HCT116 (cell line): ENCODE measurements at regions not wholly inside any gene's neighbourhood (a gene's known extent, or its start where the extent isn't known, plus 50 kb on each side); places are given as distances from the start of the nearest gene placed in this dataset.

Experiments used
- ATAC-seq: fragments of 200-7000 bp; cut with Tn5 transposase; 2 replicates; pipeline ENCODE4 v1.9.1; 2020; ENCODE audit warnings: mild to moderate bottlenecking, moderate library complexity
- BruUV-seq: library from RNA; stranded (reverse); fragments of 400-500 nt; replicated peaks from 2 replicates; lab custom pipeline; 2021; lab: Mats Ljungman, UMichigan
- CTCF ChIA-PET: fragments of 300-600 bp; sonication (Branson Sonifier 250); formaldehyde crosslinking; loops from one replicate; lab custom pipeline; 2021; ENCODE audit warnings: antibody characterized with exemption; lab: Charles Lee
- POLR2A ChIA-PET: fragments of 300-600, 350-600 bp; sonication (Branson Sonifier 250); formaldehyde crosslinking; loops from one replicate; lab custom pipeline; 2021; ENCODE audit warnings: antibody characterized with exemption; lab: Charles Lee
- RAD21 ChIA-PET, 2 experiments: fragments of 300-600 bp; sonication (Branson Sonifier 250); formaldehyde crosslinking; loops; one replicate each; lab custom pipeline; 2023; ENCODE audit warnings: low total read pairs in 2 of 2; ENCODE audit not compliant: uncharacterized antibody in 2 of 2, unreplicated experiment in 2 of 2, low non-redundant PET in 1 of 2; lab: Charles Lee
- DNase-seq: peaks from one replicate; pipeline ENCODE4 v3.0.0-alpha.2; 2010; ENCODE audit warnings: low read depth, low spot score
- H2AFZ ChIP-seq: fragments of 200-600 bp; shearing (Covaris generic), sonication (generic); 2 replicates; pipeline ENCODE4 v1.6.1; 2017; ENCODE audit warnings: low read depth, mixed run types, mixed read lengths, antibody characterized with exemption, low read length; ENCODE audit not compliant: poor library complexity, severe bottlenecking
- H3K27ac ChIP-seq: 2 replicates; pipeline ENCODE4 v1.5.1; 2012; ENCODE audit warnings: low read depth, low read length
- H3K27me3 ChIP-seq: fragments of 200-600 bp; sonication (generic); 2 replicates; pipeline ENCODE4 v1.6.1; 2016; ENCODE audit warnings: mixed run types, low read length, mixed read lengths; ENCODE audit not compliant: insufficient read depth
- H3K36me3 ChIP-seq, 2 experiments: fragments of 200-500 bp in 1 of 2; fragments of 200-600 bp in 1 of 2; sonication (Bioruptor generic) in 1 of 2; sonication (generic) in 1 of 2; 2 replicates each; pipeline versions ENCODE4 v1.5.1 to v1.6.1; 2014 to 2016; ENCODE audit warnings: low read length in 2 of 2, inconsistent platforms in 1 of 2, mixed read lengths in 1 of 2, mixed run types in 1 of 2; ENCODE audit not compliant: insufficient read depth in 2 of 2, control insufficient read depth in 1 of 2
- H3K4me1 ChIP-seq, 2 experiments: fragments of 200-600 bp in 1 of 2; sonication (generic) in 1 of 2; 2 replicates each; pipeline versions ENCODE4 v1.5.1 to v1.6.1; 2012 to 2017; ENCODE audit warnings: low read length in 2 of 2, inconsistent platforms in 1 of 2, mild to moderate bottlenecking in 1 of 2, mixed read lengths in 1 of 2, mixed run types in 1 of 2, moderate library complexity in 1 of 2; ENCODE audit not compliant: insufficient read depth in 2 of 2, control insufficient read depth in 1 of 2
- H3K4me2 ChIP-seq: fragments of 200-600 bp; sonication (generic); 2 replicates; pipeline ENCODE4 v1.6.1; 2017; ENCODE audit warnings: mixed run types, low read length, mixed read lengths
- H3K4me3 ChIP-seq, 2 experiments: fragments of 200-600 bp in 1 of 2; sonication (generic) in 1 of 2; replicated peaks in 1 of 2; 2 replicates each; pipeline ENCODE4 v1.5.1; 2011 to 2016; ENCODE audit warnings: low read length in 2 of 2, control low read depth in 1 of 2, low read depth in 1 of 2, mild to moderate bottlenecking in 1 of 2, mixed read lengths in 1 of 2, mixed run types in 1 of 2
- H3K79me2 ChIP-seq: fragments of 200-600 bp; sonication (generic); 2 replicates; pipeline ENCODE4 v1.6.1; 2017; ENCODE audit warnings: mild to moderate bottlenecking, mixed run types, low read length, moderate library complexity, mixed read lengths; ENCODE audit not compliant: insufficient read depth
- H3K9ac ChIP-seq: fragments of 200-600 bp; sonication (generic); 2 replicates; pipeline ENCODE4 v1.6.1; 2016; ENCODE audit warnings: low read length, mixed read lengths
- H3K9me2 ChIP-seq: fragments of 200-600 bp; sonication (generic), shearing (Covaris generic); 2 replicates; pipeline ENCODE4 v1.6.1; 2017; ENCODE audit warnings: mixed run types, mild to moderate bottlenecking, moderate library complexity; ENCODE audit not compliant: insufficient read depth
- H3K9me3 ChIP-seq, 2 experiments: fragments of 200-500 bp in 1 of 2; fragments of 200-600 bp in 1 of 2; sonication (Bioruptor generic) in 1 of 2; sonication (generic) in 1 of 2; 2 replicates each; pipeline ENCODE4 v1.6.1; 2014 to 2017; ENCODE audit warnings: low read length in 2 of 2, mixed read lengths in 2 of 2, inconsistent platforms in 1 of 2, low read depth in 1 of 2, mild to moderate bottlenecking in 1 of 2, mixed run types in 1 of 2, moderate library complexity in 1 of 2; ENCODE audit not compliant: control insufficient read depth in 1 of 2, insufficient read depth in 1 of 2
- H4K20me1 ChIP-seq: fragments of 200-600 bp; sonication (generic), shearing (Covaris generic); 2 replicates; pipeline ENCODE4 v1.6.1; 2017; ENCODE audit warnings: mixed run types, mild to moderate bottlenecking, moderate library complexity; ENCODE audit not compliant: insufficient read depth
- CBX3 ChIP-seq: IDR thresholded peaks from 2 replicates; pipeline ENCODE4 v1.6.1; 2012; ENCODE audit warnings: low read depth
- CEBPB ChIP-seq: IDR thresholded peaks from 2 replicates; pipeline ENCODE4 v1.6.1; 2012; ENCODE audit warnings: low read depth
- EGR1 ChIP-seq: IDR thresholded peaks from 2 replicates; pipeline ENCODE4 v1.6.1; 2012; ENCODE audit warnings: low read depth
- EZH2 ChIP-seq: fragments of 200-600 bp; sonication (generic); IDR thresholded peaks from 2 replicates; pipeline ENCODE4 v1.6.1; 2017; ENCODE audit warnings: antibody characterized with exemption, mixed run types
- EZH2phosphoT487 ChIP-seq: fragments of 200-600 bp; IDR thresholded peaks from 2 replicates; pipeline ENCODE4 v1.6.1; 2018; ENCODE audit warnings: antibody characterized with exemption, borderline replicate concordance
- JUND ChIP-seq: IDR thresholded peaks from 2 replicates; pipeline ENCODE4 v1.6.1; 2012
- RAD21 ChIP-seq: IDR thresholded peaks from 2 replicates; pipeline ENCODE4 v1.6.1; 2012; ENCODE audit warnings: low read depth, mild to moderate bottlenecking
- SIN3A ChIP-seq: IDR thresholded peaks from 2 replicates; pipeline ENCODE4 v1.6.1; 2012; ENCODE audit warnings: low read depth
- SP1 ChIP-seq: IDR thresholded peaks from 2 replicates; pipeline ENCODE4 v1.6.1; 2012; ENCODE audit warnings: low read depth
- TCF7L2 ChIP-seq: IDR thresholded peaks from 2 replicates; pipeline ENCODE4 v1.7.0; 2011; ENCODE audit warnings: borderline replicate concordance, inconsistent platforms; ENCODE audit not compliant: insufficient read depth, insufficient read length; ENCODE audit errors: extremely low read depth
- YY1 ChIP-seq: IDR thresholded peaks from 2 replicates; pipeline ENCODE4 v1.6.1; 2011; ENCODE audit warnings: low read length, low read depth, moderate library complexity, mild to moderate bottlenecking; ENCODE audit not compliant: insufficient replicate concordance; ENCODE audit errors: extremely low read depth
- ZFX ChIP-seq: fragments of 450-650 bp; IDR thresholded peaks from 2 replicates; pipeline ENCODE4 v1.6.1; 2017
- intact Hi-C: fragments of 100-400 bp; cut with micrococcal nuclease; formaldehyde crosslinking; loops from 2 replicates; pipeline ENCODE4 v1.10.0; 2022
- TF ChIP-seq, protein P1 (sequence below): IDR thresholded peaks from 2 replicates; pipeline ENCODE4 v1.6.1; 2011; ENCODE audit warnings: mild to moderate bottlenecking, low read length, moderate library complexity; ENCODE audit not compliant: insufficient replicate concordance; ENCODE audit errors: extremely low read depth
- TF ChIP-seq, protein P2 (sequence below): IDR thresholded peaks from 2 replicates; pipeline ENCODE4 v1.6.1; 2012

DNA sequence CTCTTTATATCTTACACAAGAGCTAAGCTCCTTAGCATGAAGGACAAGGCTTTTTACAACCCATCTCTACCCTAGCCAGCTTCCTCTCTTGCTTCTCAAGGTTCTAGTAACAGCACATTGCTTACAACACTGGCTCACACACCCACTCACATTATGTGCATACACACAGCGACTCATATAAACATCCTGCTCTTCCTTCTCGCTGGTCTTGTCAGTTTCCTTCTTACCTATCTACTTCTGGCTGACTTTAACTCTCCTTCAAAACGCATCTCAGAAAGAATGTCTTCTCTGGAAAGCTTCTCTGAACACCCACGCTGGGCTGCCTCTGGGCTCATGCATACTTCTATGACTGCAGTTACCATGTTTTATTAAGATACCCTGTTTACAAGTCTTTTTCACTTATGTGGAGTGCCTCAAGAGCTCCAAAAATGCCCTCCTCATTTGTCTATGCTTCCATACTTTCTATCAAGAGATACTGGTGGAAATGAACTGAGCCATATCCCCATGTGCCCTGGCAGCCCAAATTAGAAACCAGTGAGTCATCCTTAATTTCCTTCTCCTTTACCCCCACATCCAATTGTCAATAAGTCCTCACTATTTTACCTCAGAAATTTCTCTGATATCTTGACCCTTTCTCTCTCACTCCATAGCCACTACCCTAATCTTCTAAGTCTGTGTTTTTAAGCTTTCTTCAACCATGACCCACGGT, 126.9 kb upstream of the KRAS start (continued):
- TF ChIP-seq SP1 (peak; percentile 13; the same call in 1 of the 2 replicates), ZFX (no peak)

DNA sequence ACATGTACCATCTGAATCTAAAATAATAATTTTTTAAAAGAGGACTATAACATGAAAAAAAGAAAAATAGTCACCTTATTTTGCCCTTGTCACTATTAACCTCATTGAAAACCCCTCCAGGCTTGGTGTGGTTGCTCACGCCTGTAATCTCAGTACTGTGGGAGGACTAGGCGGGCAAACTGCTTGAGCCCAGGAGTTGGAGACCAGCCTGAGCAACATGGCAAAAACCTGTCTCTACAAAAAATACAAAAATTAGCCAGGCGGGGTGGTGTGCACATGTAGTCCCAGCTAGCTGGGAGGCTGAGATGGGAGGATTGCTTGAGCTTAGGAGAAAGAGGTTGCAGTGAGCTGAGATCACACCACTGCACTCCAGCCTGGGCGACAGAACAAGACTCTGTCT, 126.3 kb upstream of the KRAS start:
- ATAC-seq (no peak), DNase-seq (no peak)
- Histone ChIP-seq H3K4me1 (peaks cover 0 to 15% of the 10 kb centered on the region in 2 experiments; a peak in 2 of 4 replicates), H3K4me2 (peak overlapping the region; percentile 48; the same call in 1 of the 2 replicates), H4K20me1 (no peaks in the 10 kb centered on the region), H3K9ac (no peak overlapping the region), H3K27me3 (no peaks in the 10 kb centered on the region), H3K9me3 (no peaks in the 10 kb centered on the region)
- RAD21 ChIA-PET, result no interaction called here
- POLR2A ChIA-PET, result interaction anchor here (1.8 kb wide), 1 partner anchor 11 kb away, joined by 10 read pairs; no protein-coding TSS in a partner anchor
- intact Hi-C loops, result no loop called here
- CTCF ChIA-PET, result interaction anchor here (2.4 kb wide), 1 partner anchor 136 kb away, joined by 8 read pairs; no protein-coding TSS in a partner anchor
- TF ChIP-seq SP1 (no peak), ZFX (no peak), EGR1 (no peak), RAD21 (no peak), CBX3 (no peak), JUND (no peak), TCF7L2 (no peak), CEBPB (no peak), EZH2 (no peak), SIN3A (no peak), EZH2phosphoT487 (no peak), YY1 (no peak)
- TF ChIP-seq, protein P1, sequence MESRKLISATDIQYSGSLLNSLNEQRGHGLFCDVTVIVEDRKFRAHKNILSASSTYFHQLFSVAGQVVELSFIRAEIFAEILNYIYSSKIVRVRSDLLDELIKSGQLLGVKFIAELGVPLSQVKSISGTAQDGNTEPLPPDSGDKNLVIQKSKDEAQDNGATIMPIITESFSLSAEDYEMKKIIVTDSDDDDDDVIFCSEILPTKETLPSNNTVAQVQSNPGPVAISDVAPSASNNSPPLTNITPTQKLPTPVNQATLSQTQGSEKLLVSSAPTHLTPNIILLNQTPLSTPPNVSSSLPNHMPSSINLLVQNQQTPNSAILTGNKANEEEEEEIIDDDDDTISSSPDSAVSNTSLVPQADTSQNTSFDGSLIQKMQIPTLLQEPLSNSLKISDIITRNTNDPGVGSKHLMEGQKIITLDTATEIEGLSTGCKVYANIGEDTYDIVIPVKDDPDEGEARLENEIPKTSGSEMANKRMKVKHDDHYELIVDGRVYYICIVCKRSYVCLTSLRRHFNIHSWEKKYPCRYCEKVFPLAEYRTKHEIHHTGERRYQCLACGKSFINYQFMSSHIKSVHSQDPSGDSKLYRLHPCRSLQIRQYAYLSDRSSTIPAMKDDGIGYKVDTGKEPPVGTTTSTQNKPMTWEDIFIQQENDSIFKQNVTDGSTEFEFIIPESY, result no peak
- TF ChIP-seq, protein P2, sequence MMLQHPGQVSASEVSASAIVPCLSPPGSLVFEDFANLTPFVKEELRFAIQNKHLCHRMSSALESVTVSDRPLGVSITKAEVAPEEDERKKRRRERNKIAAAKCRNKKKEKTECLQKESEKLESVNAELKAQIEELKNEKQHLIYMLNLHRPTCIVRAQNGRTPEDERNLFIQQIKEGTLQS, result no peak
- TF ChIP-seq, all 23 proteins: peak for 0
- Histone ChIP-seq H3K79me2 (no peaks in the 10 kb centered on the region), H3K4me3 (no peak overlapping the region), H3K36me3 (no peaks in the 10 kb centered on the region), H3K27ac (no peak overlapping the region), H3K9me2 (no peaks in the 10 kb centered on the region), H2AFZ (no peak overlapping the region)
- BruUV-seq, result no TSS peak
